ENCODE measurements at regions not wholly inside any gene's neighbourhood (a gene's known extent, or its start where the extent isn't known, plus 50 kb on each side); places are given as distances from the start of the nearest gene placed in this dataset.
"Not testable (repeated sequence)": the region's sequence is repeated elsewhere in the genome, so short reads cannot be mapped to it uniquely, and the experiment has no call there.

GRCh38 chr1:80540596-80540995 lies 1260.1 kb upstream of the ADGRL2 start:
- DNase-seq, result no peak

GRCh38 chr1:80540149-80540548 lies 1260.6 kb upstream of the ADGRL2 start:
- no peak for DNase-seq

- DNase-seq, result not testable (repeated sequence)
Observed at GRCh38 chr1:80539298-80539697, 1261.4 kb upstream of the ADGRL2 start.

GRCh38 chr1:80536461-80536860 lies 1264.3 kb upstream of the ADGRL2 start:
- DNase-seq, result no peak

GRCh38 chr1:80535466-80535865 lies 1265.3 kb upstream of the ADGRL2 start:
- DNase-seq, result no peak

GRCh38 chr1:80534606-80535360 lies 1266.0 kb upstream of the ADGRL2 start:
- no peak for DNase-seq

- DNase-seq, result no peak
Observed at GRCh38 chr1:80533775-80534334, 1266.9 kb upstream of the ADGRL2 start.

- no peak for DNase-seq
Observed at GRCh38 chr1:80533093-80533492, 1267.6 kb upstream of the ADGRL2 start.

- DNase-seq, result no peak
Observed at GRCh38 chr1:80531182-80531581, 1269.6 kb upstream of the ADGRL2 start.

GRCh38 chr1:80529546-80529945 lies 1271.2 kb upstream of the ADGRL2 start:
- DNase-seq, result no peak

- DNase-seq, result no peak
Observed at GRCh38 chr1:80523861-80524260, 1276.9 kb upstream of the ADGRL2 start.

- DNase-seq, result not testable (repeated sequence)
Observed at GRCh38 chr1:80523071-80523470, 1277.7 kb upstream of the ADGRL2 start.

- DNase-seq, result no peak
Observed at GRCh38 chr1:80520949-80521348, 1279.8 kb upstream of the ADGRL2 start.

GRCh38 chr1:80517062-80517461 lies 1283.7 kb upstream of the ADGRL2 start:
- DNase-seq, result no peak

- DNase-seq, result no peak
Observed at GRCh38 chr1:80509965-80510522, 1290.7 kb upstream of the ADGRL2 start.

- DNase-seq, result no peak
Observed at GRCh38 chr1:80506216-80506615, 1294.5 kb upstream of the ADGRL2 start.

- no peak for DNase-seq
Observed at GRCh38 chr1:80498673-80499072, 1302.1 kb upstream of the ADGRL2 start.

GRCh38 chr1:80495806-80496205 lies 1304.9 kb upstream of the ADGRL2 start:
- DNase-seq, result no peak

GRCh38 chr1:80472145-80472544 lies 1328.6 kb upstream of the ADGRL2 start:
- no peak for DNase-seq

GRCh38 chr1:80468356-80468755 lies 1332.4 kb upstream of the ADGRL2 start:
- DNase-seq, result no peak

- no peak for DNase-seq
Observed at GRCh38 chr1:80462006-80462405, 1338.7 kb upstream of the ADGRL2 start.

GRCh38 chr1:80457409-80457808 lies 1343.3 kb upstream of the ADGRL2 start:
- DNase-seq, result no peak

- DNase-seq, result no peak
Observed at GRCh38 chr1:80453775-80454174, 1347.0 kb upstream of the ADGRL2 start.

GRCh38 chr1:80450711-80451110 lies 1350.0 kb upstream of the ADGRL2 start:
- no peak for DNase-seq

- no peak for DNase-seq
Observed at GRCh38 chr1:80448081-80448480, 1352.7 kb upstream of the ADGRL2 start.

Measured in NCI-H1436 (cell line).